ENCODE measurements at regions not wholly inside any gene's neighbourhood (a gene's known extent, or its start where the extent isn't known, plus 50 kb on each side); places are given as distances from the start of the nearest gene placed in this dataset.

- no peaks in the 10 kb centered on the region for H3K9me3 Mint-ChIP-seq
- H3K27me3 ChIP-seq (ENCODE audit: insufficient read depth, low read length, poor library complexity, severe bottlenecking) = no peaks in the 10 kb centered on the region
- peaks cover 14 to 80% of the 10 kb centered on the region in 2 donors for H3K27me3 Mint-ChIP-seq
- H3K36me3 ChIP-seq (ENCODE audit: insufficient read depth, low read length) = no peaks in the 10 kb centered on the region
- H3K4me1 Mint-ChIP-seq = no peaks in the 10 kb centered on the region
- DNase-seq = no peak
- no peak overlapping the region for H3K4me3 ChIP-seq (ENCODE audit: low read length)
- H3K27ac ChIP-seq (ENCODE audit: low read depth, low read length) = no peak overlapping the region
- H3K4me1 ChIP-seq (ENCODE audit: insufficient read depth, low read length) = no peaks in the 10 kb centered on the region
- H3K9me3 ChIP-seq (ENCODE audit: low read length) = no peaks in the 10 kb centered on the region
- H3K27ac Mint-ChIP-seq = no peak overlapping the region
- H3K4me3 Mint-ChIP-seq = no peak overlapping the region
- peaks cover 0 to 1% (median 0%) of the 10 kb centered on the region in 3 donors for H3K36me3 Mint-ChIP-seq
- POLR2A ChIA-PET = no interaction called here
- CTCF ChIA-PET = no interaction called here
These were observed 52.4 kb upstream of the FICD start for GRCh38 chr12:108462686-108463085.

GRCh38 chr12:108461058-108461660 is 53.9 kb upstream of the FICD start:
- Histone ChIP-seq H3K9me3 (ENCODE audit: low read length) (no peaks in the 10 kb centered on the region), H3K27ac (ENCODE audit: low read depth, low read length) (no peak overlapping the region), H3K4me3 (ENCODE audit: low read length) (no peak overlapping the region), H3K36me3 (ENCODE audit: insufficient read depth, low read length) (no peaks in the 10 kb centered on the region), H3K4me1 (ENCODE audit: insufficient read depth, low read length) (no peaks in the 10 kb centered on the region), H3K27me3 (ENCODE audit: insufficient read depth, low read length, poor library complexity, severe bottlenecking) (no peaks in the 10 kb centered on the region)
- POLR2A ChIA-PET = no interaction called here
- Mint-ChIP-seq H3K9me3 (peaks cover 0 to 4% (median 0%) of the 10 kb centered on the region in 5 donors), H3K4me1 (no peaks in the 10 kb centered on the region), H3K27ac (no peak overlapping the region), H3K36me3 (peaks cover 0 to 1% (median 0%) of the 10 kb centered on the region in 3 donors), H3K27me3 (peaks cover 19 to 68% of the 10 kb centered on the region in 2 donors), H3K4me3 (no peak overlapping the region)
- CTCF ChIA-PET = no interaction called here
- DNase-seq = no peak

GRCh38 chr12:108459149-108459548 is 55.9 kb upstream of the FICD start:
- Mint-ChIP-seq H3K9me3 (peaks cover 0 to 4% (median 0%) of the 10 kb centered on the region in 5 donors), H3K4me3 (no peak overlapping the region), H3K36me3 (no peaks in the 10 kb centered on the region), H3K27me3 (peaks cover 28 to 66% of the 10 kb centered on the region in 2 donors), H3K27ac (no peak overlapping the region), H3K4me1 (no peaks in the 10 kb centered on the region)
- Histone ChIP-seq H3K36me3 (ENCODE audit: insufficient read depth, low read length) (no peaks in the 10 kb centered on the region), H3K4me1 (ENCODE audit: insufficient read depth, low read length) (no peaks in the 10 kb centered on the region), H3K4me3 (ENCODE audit: low read length) (no peak overlapping the region), H3K27me3 (ENCODE audit: insufficient read depth, low read length, poor library complexity, severe bottlenecking) (no peaks in the 10 kb centered on the region), H3K27ac (ENCODE audit: low read depth, low read length) (no peak overlapping the region), H3K9me3 (ENCODE audit: low read length) (no peaks in the 10 kb centered on the region)
- no peak for DNase-seq
- ChIA-PET POLR2A (no interaction called here), CTCF (no interaction called here)

- Histone ChIP-seq H3K27me3 (ENCODE audit: insufficient read depth, low read length, poor library complexity, severe bottlenecking) (no peaks in the 10 kb centered on the region), H3K9me3 (ENCODE audit: low read length) (no peaks in the 10 kb centered on the region), H3K4me3 (ENCODE audit: low read length) (no peak overlapping the region), H3K4me1 (ENCODE audit: insufficient read depth, low read length) (no peaks in the 10 kb centered on the region), H3K27ac (ENCODE audit: low read depth, low read length) (no peak overlapping the region), H3K36me3 (ENCODE audit: insufficient read depth, low read length) (no peaks in the 10 kb centered on the region)
- Mint-ChIP-seq H3K36me3 (no peaks in the 10 kb centered on the region), H3K4me3 (no peak overlapping the region), H3K27ac (no peak overlapping the region), H3K27me3 (peaks cover 18 to 60% of the 10 kb centered on the region in 2 donors), H3K4me1 (no peaks in the 10 kb centered on the region), H3K9me3 (peaks cover 0 to 4% (median 0%) of the 10 kb centered on the region in 5 donors)
- ChIA-PET CTCF (no interaction called here), POLR2A (no interaction called here)
- no peak for DNase-seq
These were observed 57.2 kb upstream of the FICD start for GRCh38 chr12:108457734-108458361.

GRCh38 chr12:108457006-108457733 is 57.9 kb upstream of the FICD start:
- Histone ChIP-seq H3K9me3 (ENCODE audit: low read length) (no peaks in the 10 kb centered on the region), H3K27ac (ENCODE audit: low read depth, low read length) (no peak overlapping the region), H3K4me3 (ENCODE audit: low read length) (no peak overlapping the region), H3K4me1 (ENCODE audit: insufficient read depth, low read length) (no peaks in the 10 kb centered on the region), H3K36me3 (ENCODE audit: insufficient read depth, low read length) (no peaks in the 10 kb centered on the region), H3K27me3 (ENCODE audit: insufficient read depth, low read length, poor library complexity, severe bottlenecking) (no peaks in the 10 kb centered on the region)
- no peaks in the 10 kb centered on the region for H3K36me3 Mint-ChIP-seq
- H3K27ac Mint-ChIP-seq = peak overlapping the region in 1 of 8 donors; percentile 48
- H3K4me1 Mint-ChIP-seq = no peaks in the 10 kb centered on the region
- no peak overlapping the region for H3K4me3 Mint-ChIP-seq
- ChIA-PET POLR2A (no interaction called here), CTCF (no interaction called here)
- H3K27me3 Mint-ChIP-seq = peaks cover 18 to 61% of the 10 kb centered on the region in 2 donors
- H3K9me3 Mint-ChIP-seq = peaks cover 0 to 4% (median 0%) of the 10 kb centered on the region in 5 donors
- peak in 3 of 5 donors; percentile 1 to 20 (median 3) for DNase-seq

- H3K27ac ChIP-seq (ENCODE audit: low read depth, low read length) = no peak overlapping the region
- no peak overlapping the region for H3K4me3 ChIP-seq (ENCODE audit: low read length)
- H3K27me3 Mint-ChIP-seq = peaks cover 16 to 64% of the 10 kb centered on the region in 2 donors
- H3K4me1 ChIP-seq (ENCODE audit: insufficient read depth, low read length) = no peaks in the 10 kb centered on the region
- H3K4me1 Mint-ChIP-seq = no peaks in the 10 kb centered on the region
- DNase-seq = no peak
- no peaks in the 10 kb centered on the region for H3K36me3 ChIP-seq (ENCODE audit: insufficient read depth, low read length)
- H3K27me3 ChIP-seq (ENCODE audit: insufficient read depth, low read length, poor library complexity, severe bottlenecking) = no peaks in the 10 kb centered on the region
- ChIA-PET POLR2A (no interaction called here), CTCF (no interaction called here)
- no peak overlapping the region for H3K27ac Mint-ChIP-seq
- H3K36me3 Mint-ChIP-seq = no peaks in the 10 kb centered on the region
- peaks cover 0 to 4% (median 0%) of the 10 kb centered on the region in 5 donors for H3K9me3 Mint-ChIP-seq
- H3K9me3 ChIP-seq (ENCODE audit: low read length) = no peaks in the 10 kb centered on the region
- H3K4me3 Mint-ChIP-seq = no peak overlapping the region
These were observed 59.4 kb upstream of the FICD start for GRCh38 chr12:108455706-108456105.

- Histone ChIP-seq H3K4me1 (ENCODE audit: insufficient read depth, low read length) (no peaks in the 10 kb centered on the region), H3K9me3 (ENCODE audit: low read length) (no peaks in the 10 kb centered on the region), H3K36me3 (ENCODE audit: insufficient read depth, low read length) (no peaks in the 10 kb centered on the region), H3K4me3 (ENCODE audit: low read length) (no peak overlapping the region), H3K27me3 (ENCODE audit: insufficient read depth, low read length, poor library complexity, severe bottlenecking) (no peaks in the 10 kb centered on the region), H3K27ac (ENCODE audit: low read depth, low read length) (no peak overlapping the region)
- CTCF ChIA-PET = no interaction called here
- H3K4me3 Mint-ChIP-seq = no peak overlapping the region
- H3K27me3 Mint-ChIP-seq = peaks cover 16 to 58% of the 10 kb centered on the region in 2 donors
- no peak for DNase-seq
- peaks cover 0 to 4% (median 0%) of the 10 kb centered on the region in 5 donors for H3K9me3 Mint-ChIP-seq
- no peaks in the 10 kb centered on the region for H3K36me3 Mint-ChIP-seq
- no peaks in the 10 kb centered on the region for H3K4me1 Mint-ChIP-seq
- no peak overlapping the region for H3K27ac Mint-ChIP-seq
- POLR2A ChIA-PET = no interaction called here
These were observed 60.4 kb upstream of the FICD start for GRCh38 chr12:108454539-108455139.

GRCh38 chr12:108449478-108449877 is 65.6 kb upstream of the FICD start:
- DNase-seq = no peak
- Mint-ChIP-seq H3K27ac (no peak overlapping the region), H3K9me3 (peaks cover 0 to 2% (median 0%) of the 10 kb centered on the region in 5 donors), H3K4me1 (no peaks in the 10 kb centered on the region), H3K27me3 (peaks cover 2 to 60% of the 10 kb centered on the region in 2 donors), H3K36me3 (no peaks in the 10 kb centered on the region), H3K4me3 (no peak overlapping the region)
- Histone ChIP-seq H3K4me3 (ENCODE audit: low read length) (no peak overlapping the region), H3K9me3 (ENCODE audit: low read length) (no peaks in the 10 kb centered on the region), H3K27me3 (ENCODE audit: insufficient read depth, low read length, poor library complexity, severe bottlenecking) (no peaks in the 10 kb centered on the region), H3K27ac (ENCODE audit: low read depth, low read length) (no peak overlapping the region), H3K4me1 (ENCODE audit: insufficient read depth, low read length) (no peaks in the 10 kb centered on the region), H3K36me3 (ENCODE audit: insufficient read depth, low read length) (no peaks in the 10 kb centered on the region)
- ChIA-PET POLR2A (no interaction called here), CTCF (no interaction called here)
